ENCODE measurements at regions not wholly inside any gene's neighbourhood (a gene's known extent, or its start where the extent isn't known, plus 50 kb on each side); places are given as distances from the start of the nearest gene placed in this dataset.
"Not testable (repeated sequence)": the region's sequence is repeated elsewhere in the genome, so short reads cannot be mapped to it uniquely, and the experiment has no call there.

- DNase-seq = not testable (repeated sequence)
Observed at GRCh38 chr6:141504318-141504717, 628.4 kb upstream of the GJE1 start.

DNA sequence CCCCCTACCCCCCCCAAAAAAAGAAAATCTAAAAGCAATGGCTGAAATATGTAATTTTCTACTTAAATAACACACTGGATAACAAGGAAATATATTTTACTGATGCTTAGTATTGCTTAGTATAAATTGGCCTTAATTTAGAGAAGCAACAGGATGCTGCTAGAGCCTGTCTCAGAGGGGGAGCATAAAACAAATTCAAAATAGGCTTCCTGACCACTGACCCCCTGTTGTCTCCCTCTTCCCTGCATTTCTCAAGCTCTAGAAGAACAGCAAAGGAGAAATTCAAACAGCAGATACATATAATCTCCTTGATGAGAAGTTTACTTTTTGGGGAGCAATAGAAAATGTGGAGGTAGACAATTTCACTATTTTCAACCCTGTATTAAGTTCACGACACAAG, 631.1 kb upstream of the GJE1 start:
- DNase-seq = no peak

GRCh38 chr6:141498977-141499376, 633.7 kb upstream of the GJE1 start:
- DNase-seq = no peak

DNA sequence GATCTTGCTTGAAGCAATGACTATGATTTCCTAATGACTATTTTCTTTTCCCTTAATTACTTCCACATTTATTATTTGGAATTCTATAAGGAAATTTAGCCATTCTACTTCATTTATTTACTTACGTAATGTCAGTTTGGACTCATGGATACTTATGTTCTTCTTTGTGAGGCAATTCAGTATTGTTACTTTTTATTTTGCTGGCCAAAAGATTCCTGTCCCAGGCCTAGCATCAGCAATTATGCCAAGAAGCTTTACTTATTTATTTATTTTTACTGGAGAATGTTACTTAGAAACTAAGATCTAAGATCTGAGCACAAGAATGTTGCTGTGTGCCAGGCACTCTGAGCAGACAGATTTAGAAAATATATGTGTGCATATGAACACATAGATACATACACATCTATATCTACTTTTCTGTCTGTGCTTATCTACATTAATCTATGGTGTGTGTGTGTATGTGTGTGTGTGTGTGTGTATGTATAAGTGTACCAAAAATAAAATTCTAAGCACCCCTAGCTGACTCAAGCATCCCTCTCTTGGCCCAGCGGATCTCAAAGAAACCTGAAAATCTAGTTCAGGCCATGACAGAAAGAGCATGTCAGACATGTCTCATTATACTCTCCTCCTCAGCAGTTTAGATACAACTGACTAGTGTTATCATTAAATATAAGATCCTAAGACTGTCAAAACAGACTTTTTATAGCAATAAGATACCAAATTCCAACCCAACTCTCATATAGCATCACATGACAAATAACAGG, 640.0 kb upstream of the GJE1 start:
- no peak for DNase-seq

GRCh38 chr6:141491684-141492083, 641.0 kb upstream of the GJE1 start:
- no peak for DNase-seq

GRCh38 chr6:141490982-141491381, 641.7 kb upstream of the GJE1 start:
- DNase-seq = no peak

- no peak for DNase-seq
Observed at GRCh38 chr6:141488488-141488887, 644.2 kb upstream of the GJE1 start.

DNA sequence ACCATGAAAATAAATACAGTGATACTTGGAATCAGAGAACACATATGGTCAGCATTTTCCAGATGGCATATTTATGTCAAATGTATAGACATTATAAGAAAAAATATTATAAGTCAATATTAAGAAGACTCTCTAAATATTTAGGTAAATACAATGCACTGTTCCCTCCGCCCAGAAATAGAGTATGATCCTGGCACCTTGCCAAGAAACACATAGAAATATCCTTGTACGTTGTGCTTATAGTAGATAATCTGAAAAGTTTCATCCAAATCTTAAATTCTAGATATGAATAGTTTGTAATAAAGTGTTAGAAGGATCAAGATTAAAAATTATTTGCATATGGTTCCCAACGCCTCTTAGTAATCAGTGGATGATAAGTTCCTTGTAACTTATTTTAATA, 645.8 kb upstream of the GJE1 start:
- DNase-seq = no peak

GRCh38 chr6:141484711-141485110, 648.0 kb upstream of the GJE1 start:
- peak in 1 of 56 donors; percentile 14 for DNase-seq

GRCh38 chr6:141483598-141484061, 649.1 kb upstream of the GJE1 start:
- DNase-seq = peak in 2 of 56 donors; percentile 23 to 56

DNA sequence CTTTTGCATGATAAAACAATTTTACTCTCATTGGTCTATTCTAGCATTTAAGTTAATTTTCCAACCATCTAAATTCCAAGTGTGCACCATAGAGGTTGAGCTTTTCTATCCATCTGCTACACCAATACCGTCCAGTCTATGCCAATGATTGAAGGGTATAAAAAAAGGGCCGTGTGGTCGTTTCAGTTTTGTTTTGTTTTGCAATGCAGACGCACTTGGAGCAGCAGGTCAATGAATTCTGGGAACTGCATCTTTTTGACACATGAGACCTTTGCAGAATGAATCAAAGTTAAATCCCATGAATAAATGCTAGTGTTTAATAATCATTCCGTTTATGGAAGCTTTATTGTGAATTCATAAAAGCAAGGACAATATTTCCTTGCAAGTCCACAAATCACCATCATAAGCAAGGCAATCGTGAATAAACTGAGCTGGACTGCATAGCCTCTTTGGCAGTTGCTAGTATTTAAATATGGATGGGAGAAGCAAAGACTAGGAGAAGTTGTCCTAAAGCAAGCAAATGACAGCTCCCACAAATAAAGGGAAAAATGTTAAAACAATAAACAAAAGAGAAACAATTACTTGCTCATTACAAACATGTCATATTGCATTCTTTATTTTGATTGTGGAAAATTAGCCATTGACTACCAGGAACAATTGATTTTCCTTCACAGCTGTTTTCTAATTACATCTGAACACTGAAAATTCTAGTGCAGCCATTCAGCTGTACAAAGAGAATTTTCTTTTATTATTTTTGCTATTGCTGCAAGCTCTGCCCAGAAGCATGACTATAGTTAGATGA, 649.7 kb upstream of the GJE1 start:
- no peak for DNase-seq

- DNase-seq = no peak
Observed at GRCh38 chr6:141475259-141475658, 657.5 kb upstream of the GJE1 start.

- DNase-seq = no peak
Observed at GRCh38 chr6:141472162-141472928, 660.4 kb upstream of the GJE1 start.

GRCh38 chr6:141470810-141471209, 661.9 kb upstream of the GJE1 start:
- DNase-seq = no peak

GRCh38 chr6:141467881-141468280, 664.8 kb upstream of the GJE1 start:
- no peak for DNase-seq

- DNase-seq = no peak
Observed at GRCh38 chr6:141467041-141467440, 665.7 kb upstream of the GJE1 start.

GRCh38 chr6:141464896-141465295, 667.8 kb upstream of the GJE1 start:
- no peak for DNase-seq

- no peak for DNase-seq
Observed at GRCh38 chr6:141464490-141464889, 668.2 kb upstream of the GJE1 start.

- no peak for DNase-seq
Observed at GRCh38 chr6:141463237-141463977, 669.3 kb upstream of the GJE1 start.

- DNase-seq = no peak
Observed at GRCh38 chr6:141460743-141461484, 671.8 kb upstream of the GJE1 start.
